ENCODE measurements at regions not wholly inside any gene's neighbourhood (a gene's known extent, or its start where the extent isn't known, plus 50 kb on each side); places are given as distances from the start of the nearest gene placed in this dataset.

- no peak overlapping the region for H3K27ac ChIP-seq (ENCODE audit: low read depth, low read length)
- H3K27me3 ChIP-seq (ENCODE audit: control insufficient read depth in 2 of 2, insufficient read depth in 2 of 2, low read length in 2 of 2), result no peaks in the 10 kb centered on the region
- ChIA-PET CTCF (no interaction called here), POLR2A (no interaction called here)
- H3K27me3 Mint-ChIP-seq, result peaks cover 0 to 5% (median 0%) of the 10 kb centered on the region in 5 donors
- no peaks in the 10 kb centered on the region for H3K4me1 ChIP-seq (ENCODE audit: control insufficient read depth in 2 of 2, insufficient read depth in 2 of 2, low read length in 2 of 2)
- H3K4me3 Mint-ChIP-seq, result no peak overlapping the region
- no peaks in the 10 kb centered on the region for H3K36me3 ChIP-seq (ENCODE audit: control insufficient read depth in 2 of 3, insufficient read depth in 3 of 3, low read length in 3 of 3)
- ATAC-seq, result peak; percentile 67
- DNase-seq, result peak in 7 of 9 donors; percentile 3 to 39 (median 20)
- peaks cover 0 to 4% (median 0%) of the 10 kb centered on the region in 11 donors for H3K9me3 Mint-ChIP-seq
- H3K9me3 ChIP-seq (ENCODE audit: control insufficient read depth in 2 of 3, low read length in 3 of 3), result no peaks in the 10 kb centered on the region
- no peaks in the 10 kb centered on the region for H3K4me1 Mint-ChIP-seq
- intact Hi-C loops (cut with micrococcal nuclease), result loop anchor here in 1 of 2 donors (1.0 to 10.0 kb wide), 3 partner anchors 202 to 1806 kb away; no protein-coding TSS in a partner anchor
- H3K27ac Mint-ChIP-seq, result no peak overlapping the region
- no peak overlapping the region for H3K4me3 ChIP-seq (ENCODE audit: low read length)
- H3K36me3 Mint-ChIP-seq, result no peaks in the 10 kb centered on the region
These were observed 195.2 kb upstream of the DPPA4 start for GRCh38 chr3:109532257-109533216.

DNA sequence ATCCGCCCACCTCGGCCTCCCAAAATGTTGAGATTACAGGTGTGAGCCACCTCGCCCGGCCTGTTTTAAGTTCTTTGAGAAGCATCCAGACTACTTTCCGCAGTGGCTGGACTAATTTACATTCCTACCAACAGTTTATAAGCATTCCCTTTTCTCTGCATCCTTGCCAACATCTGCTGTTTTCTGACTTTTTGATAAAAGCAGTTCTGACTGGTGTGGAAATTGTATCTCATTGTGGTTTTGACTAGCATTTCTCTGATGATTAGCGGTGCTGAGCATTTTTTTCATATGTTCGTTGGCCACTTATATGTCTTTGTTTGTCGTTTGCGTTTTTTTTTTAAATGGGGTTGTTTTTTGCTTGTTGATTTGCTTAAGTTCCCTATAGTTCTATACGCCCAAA lies 208.4 kb upstream of the DPPA4 start:
- peaks cover 0 to 8% (median 0%) of the 10 kb centered on the region in 5 donors for H3K27me3 Mint-ChIP-seq
- no peak overlapping the region for H3K4me3 Mint-ChIP-seq
- H3K27ac Mint-ChIP-seq, result no peak overlapping the region
- H3K27me3 ChIP-seq (ENCODE audit: control insufficient read depth in 2 of 2, insufficient read depth in 2 of 2, low read length in 2 of 2), result no peaks in the 10 kb centered on the region
- intact Hi-C loops (cut with micrococcal nuclease), result no loop called here
- H3K27ac ChIP-seq (ENCODE audit: low read depth, low read length), result no peak overlapping the region
- no peak overlapping the region for H3K4me3 ChIP-seq (ENCODE audit: low read length)
- H3K4me1 ChIP-seq (ENCODE audit: control insufficient read depth in 2 of 2, insufficient read depth in 2 of 2, low read length in 2 of 2), result no peaks in the 10 kb centered on the region
- no peak for DNase-seq
- H3K36me3 Mint-ChIP-seq, result peaks cover 0 to 1% (median 0%) of the 10 kb centered on the region in 5 donors
- H3K9me3 ChIP-seq (ENCODE audit: control insufficient read depth in 2 of 3, low read length in 3 of 3), result no peaks in the 10 kb centered on the region
- ATAC-seq, result no peak
- H3K36me3 ChIP-seq (ENCODE audit: control insufficient read depth in 2 of 3, insufficient read depth in 3 of 3, low read length in 3 of 3), result no peaks in the 10 kb centered on the region
- H3K4me1 Mint-ChIP-seq, result peaks cover 0 to 1% (median 0%) of the 10 kb centered on the region in 7 donors
- CTCF ChIA-PET, result no interaction called here
- POLR2A ChIA-PET, result no interaction called here
- peaks cover 0 to 8% (median 2%) of the 10 kb centered on the region in 11 donors for H3K9me3 Mint-ChIP-seq

- POLR2A ChIA-PET, result no interaction called here
- no peaks in the 10 kb centered on the region for H3K9me3 ChIP-seq (ENCODE audit: control insufficient read depth in 2 of 3, low read length in 3 of 3)
These were observed 211.0 kb upstream of the DPPA4 start for GRCh38 chr3:109548192-109548938.

GRCh38 chr3:109553591-109554371 lies 216.4 kb upstream of the DPPA4 start:
- Mint-ChIP-seq H3K9me3 (peaks cover 0 to 13% (median 6%) of the 10 kb centered on the region in 11 donors), H3K4me1 (peaks cover 0 to 1% (median 0%) of the 10 kb centered on the region in 7 donors), H3K36me3 (no peaks in the 10 kb centered on the region), H3K27me3 (peaks cover 0 to 8% (median 0%) of the 10 kb centered on the region in 5 donors), H3K4me3 (no peak overlapping the region), H3K27ac (no peak overlapping the region)
- Histone ChIP-seq H3K4me3 (ENCODE audit: low read length) (no peak overlapping the region), H3K36me3 (ENCODE audit: control insufficient read depth in 2 of 3, insufficient read depth in 3 of 3, low read length in 3 of 3) (no peaks in the 10 kb centered on the region), H3K9me3 (ENCODE audit: control insufficient read depth in 2 of 3, low read length in 3 of 3) (no peaks in the 10 kb centered on the region), H3K27ac (ENCODE audit: low read depth, low read length) (no peak overlapping the region), H3K27me3 (ENCODE audit: control insufficient read depth in 2 of 2, insufficient read depth in 2 of 2, low read length in 2 of 2) (no peaks in the 10 kb centered on the region), H3K4me1 (ENCODE audit: control insufficient read depth in 2 of 2, insufficient read depth in 2 of 2, low read length in 2 of 2) (no peaks in the 10 kb centered on the region)
- intact Hi-C loops (cut with micrococcal nuclease), result no loop called here
- ATAC-seq (no peak), DNase-seq (no peak)
- ChIA-PET POLR2A (no interaction called here), CTCF (no interaction called here)

More at GRCh38 chr3:109548192-109548938, 211.0 kb upstream of the DPPA4 start:
- H3K4me3 ChIP-seq (ENCODE audit: low read length), result no peak overlapping the region
- no peaks in the 10 kb centered on the region for H3K27me3 ChIP-seq (ENCODE audit: control insufficient read depth in 2 of 2, insufficient read depth in 2 of 2, low read length in 2 of 2)
- H3K27ac ChIP-seq (ENCODE audit: low read depth, low read length), result no peak overlapping the region
- no peak overlapping the region for H3K4me3 Mint-ChIP-seq
- H3K27ac Mint-ChIP-seq, result no peak overlapping the region
- ATAC-seq (no peak), DNase-seq (no peak)
- intact Hi-C loops (cut with micrococcal nuclease), result no loop called here
- H3K27me3 Mint-ChIP-seq, result peaks cover 0 to 4% (median 0%) of the 10 kb centered on the region in 5 donors
- CTCF ChIA-PET, result no interaction called here
- H3K4me1 Mint-ChIP-seq, result peaks cover 0 to 1% (median 0%) of the 10 kb centered on the region in 7 donors
- no peaks in the 10 kb centered on the region for H3K36me3 Mint-ChIP-seq
- H3K36me3 ChIP-seq (ENCODE audit: control insufficient read depth in 2 of 3, insufficient read depth in 3 of 3, low read length in 3 of 3), result no peaks in the 10 kb centered on the region
- no peaks in the 10 kb centered on the region for H3K9me3 Mint-ChIP-seq
- no peaks in the 10 kb centered on the region for H3K4me1 ChIP-seq (ENCODE audit: control insufficient read depth in 2 of 2, insufficient read depth in 2 of 2, low read length in 2 of 2)

GRCh38 chr3:109559389-109559788 lies 222.0 kb upstream of the DPPA4 start:
- Histone ChIP-seq H3K36me3 (ENCODE audit: control insufficient read depth in 2 of 3, insufficient read depth in 3 of 3, low read length in 3 of 3) (no peaks in the 10 kb centered on the region), H3K4me1 (ENCODE audit: control insufficient read depth in 2 of 2, insufficient read depth in 2 of 2, low read length in 2 of 2) (no peaks in the 10 kb centered on the region), H3K27ac (ENCODE audit: low read depth, low read length) (no peak overlapping the region), H3K4me3 (ENCODE audit: low read length) (no peak overlapping the region), H3K27me3 (ENCODE audit: control insufficient read depth in 2 of 2, insufficient read depth in 2 of 2, low read length in 2 of 2) (no peaks in the 10 kb centered on the region), H3K9me3 (ENCODE audit: control insufficient read depth in 2 of 3, low read length in 3 of 3) (no peaks in the 10 kb centered on the region)
- ChIA-PET CTCF (no interaction called here), POLR2A (no interaction called here)
- DNase-seq (no peak), ATAC-seq (no peak)
- H3K27me3 Mint-ChIP-seq, result peaks cover 0 to 8% (median 0%) of the 10 kb centered on the region in 5 donors
- H3K4me3 Mint-ChIP-seq, result no peak overlapping the region
- intact Hi-C loops (cut with micrococcal nuclease), result no loop called here
- H3K36me3 Mint-ChIP-seq, result no peaks in the 10 kb centered on the region
- no peak overlapping the region for H3K27ac Mint-ChIP-seq
- H3K9me3 Mint-ChIP-seq, result peaks cover 3 to 22% (median 8%) of the 10 kb centered on the region in 11 donors
- peaks cover 0 to 9% (median 4%) of the 10 kb centered on the region in 7 donors for H3K4me1 Mint-ChIP-seq

- ATAC-seq (peak; percentile 68), DNase-seq (peak in 5 of 9 donors; percentile 10 to 55 (median 22))
- no peaks in the 10 kb centered on the region for H3K4me1 ChIP-seq (ENCODE audit: control insufficient read depth in 2 of 2, insufficient read depth in 2 of 2, low read length in 2 of 2)
- H3K27ac ChIP-seq (ENCODE audit: low read depth, low read length), result no peak overlapping the region
- Mint-ChIP-seq H3K36me3 (no peaks in the 10 kb centered on the region), H3K9me3 (peaks cover under 1 to 15% (median 5%) of the 10 kb centered on the region in 11 donors), H3K4me3 (peak overlapping the region in 2 of 10 donors; percentile 7 to 62), H3K4me1 (peaks cover 0 to 9% (median 4%) of the 10 kb centered on the region in 7 donors), H3K27ac (peak overlapping the region in 2 of 9 donors; percentile 37 to 46), H3K27me3 (peaks cover 0 to 5% (median 0%) of the 10 kb centered on the region in 5 donors)
- H3K4me3 ChIP-seq (ENCODE audit: low read length), result no peak overlapping the region
- H3K9me3 ChIP-seq (ENCODE audit: control insufficient read depth in 2 of 3, low read length in 3 of 3), result no peaks in the 10 kb centered on the region
- no peaks in the 10 kb centered on the region for H3K36me3 ChIP-seq (ENCODE audit: control insufficient read depth in 2 of 3, insufficient read depth in 3 of 3, low read length in 3 of 3)
- ChIA-PET POLR2A (no interaction called here), CTCF (no interaction called here)
- intact Hi-C loops (cut with micrococcal nuclease), result no loop called here
- H3K27me3 ChIP-seq (ENCODE audit: control insufficient read depth in 2 of 2, insufficient read depth in 2 of 2, low read length in 2 of 2), result no peaks in the 10 kb centered on the region
These were observed 225.8 kb upstream of the DPPA4 start for GRCh38 chr3:109563149-109563548.

Measured in naive thymus-derived CD4-positive, alpha-beta T cell (primary cell).